Vagina (tissue), 2 donors: ENCODE measurements at regions not wholly inside any gene's neighbourhood (a gene's known extent, or its start where the extent isn't known, plus 50 kb on each side); places are given as distances from the start of the nearest gene placed in this dataset.
"Not testable (repeated sequence)": the region's sequence is repeated elsewhere in the genome, so short reads cannot be mapped to it uniquely, and the experiment has no call there.

Experiments
- DNase-seq, 2 donors: peaks; one replicate each; pipeline ENCODE4 v3.0.0-alpha.2; 2017; ENCODE audit errors: extremely low spot score in 2 of 2
- H3K27ac ChIP-seq: fragments of 200-600 bp; sonication (generic); one replicate; pipeline ENCODE4 v1.5.1; 2019
- H3K27me3 ChIP-seq: fragments of 200-600 bp; sonication (generic); one replicate; pipeline ENCODE4 v1.5.1; 2019
- H3K36me3 ChIP-seq, 2 donors: fragments of 200-600 bp; sonication (generic); one replicate each; pipeline ENCODE4 v1.5.1; 2017 to 2019
- H3K4me1 ChIP-seq: fragments of 200-600 bp; sonication (generic); one replicate; pipeline ENCODE4 v1.5.1; 2019
- H3K4me3 ChIP-seq, 2 donors: fragments of 200-600 bp; sonication (generic); 1 replicate in 1 of 2; 2 replicates in 1 of 2; pipeline ENCODE4 v1.5.1; 2016 to 2019
- H3K9me3 ChIP-seq: fragments of 200-600 bp; sonication (generic); one replicate; pipeline ENCODE4 v1.5.1; 2019
- CTCF ChIP-seq, 3 experiments: fragments of 450-650 bp in 2 of 3; fragments of 200-600 bp in 1 of 3; sonication (generic) in 1 of 3; IDR thresholded peaks; one replicate each; pipeline ENCODE4 v1.5.1; 2017 to 2019; ENCODE audit warnings: antibody characterized with exemption in 3 of 3, mild to moderate bottlenecking in 2 of 3, moderate library complexity in 2 of 3
- POLR2A ChIP-seq, 2 donors: fragments of 450-650 bp; IDR thresholded peaks; one replicate each; pipeline ENCODE4 v1.6.1; 2017; ENCODE audit warnings: antibody characterized with exemption in 2 of 2, mild to moderate bottlenecking in 2 of 2, moderate library complexity in 2 of 2
- POLR2AphosphoS5 ChIP-seq, 2 donors: sonication (generic); formaldehyde crosslinking; IDR thresholded peaks; one replicate each; pipeline ENCODE4 v1.9.0; 2017; ENCODE audit warnings: antibody characterized with exemption in 2 of 2, mild to moderate bottlenecking in 2 of 2, low read depth in 1 of 2; ENCODE audit not compliant: insufficient read depth in 1 of 2
- intact Hi-C: fragments of 100-400 bp; cut with DNase I; formaldehyde crosslinking; loops from one replicate; pipeline ENCODE4 v1.15.1; 2023

GRCh38 chr13:84590663-84591062, 708.4 kb upstream of the SLITRK1 start:
- TF ChIP-seq CTCF (IDR thresholded peaks at IDR 0.05) (no peak), POLR2AphosphoS5 (IDR thresholded peaks at IDR 0.05; ENCODE audit: insufficient read depth in 1 of 2, low read depth in 1 of 2) (no peak), POLR2A (IDR thresholded peaks at IDR 0.05) (no peak)
- Histone ChIP-seq H3K36me3 (no peaks in the 10 kb centered on the region), H3K27ac (no peak overlapping the region), H3K27me3 (no peaks in the 10 kb centered on the region), H3K4me1 (no peaks in the 10 kb centered on the region), H3K4me3 (no peak overlapping the region), H3K9me3 (no peaks in the 10 kb centered on the region)
- intact Hi-C loops = no loop called here
- DNase-seq = no peak

GRCh38 chr13:84588023-84588422, 705.7 kb upstream of the SLITRK1 start:
- no peaks in the 10 kb centered on the region for H3K27me3 ChIP-seq
- no peaks in the 10 kb centered on the region for H3K9me3 ChIP-seq
- no peak for TF ChIP-seq CTCF (IDR thresholded peaks at IDR 0.05)
- no peak for TF ChIP-seq POLR2AphosphoS5 (IDR thresholded peaks at IDR 0.05; ENCODE audit: insufficient read depth in 1 of 2, low read depth in 1 of 2)
- TF ChIP-seq POLR2A (IDR thresholded peaks at IDR 0.05) = no peak
- no peak for DNase-seq
- H3K4me3 ChIP-seq = no peak overlapping the region
- H3K36me3 ChIP-seq = no peaks in the 10 kb centered on the region
- intact Hi-C loops = no loop called here
- no peaks in the 10 kb centered on the region for H3K4me1 ChIP-seq
- no peak overlapping the region for H3K27ac ChIP-seq

- intact Hi-C loops, H3K4me1 ChIP-seq, H3K27ac ChIP-seq, H3K9me3 ChIP-seq, H3K4me3 ChIP-seq, H3K36me3 ChIP-seq, DNase-seq, H3K27me3 ChIP-seq: not testable (repeated sequence)
Observed at GRCh38 chr13:84579901-84580300, 697.6 kb upstream of the SLITRK1 start.

- Histone ChIP-seq H3K4me1 (no peaks in the 10 kb centered on the region), H3K9me3 (no peaks in the 10 kb centered on the region)
Observed at GRCh38 chr13:84574851-84575250, 692.6 kb upstream of the SLITRK1 start.

GRCh38 chr13:84571264-84571663, 689.0 kb upstream of the SLITRK1 start:
- Histone ChIP-seq H3K27ac (no peak overlapping the region), H3K4me3 (no peak overlapping the region), H3K4me1 (no peaks in the 10 kb centered on the region), H3K9me3 (no peaks in the 10 kb centered on the region), H3K36me3 (no peaks in the 10 kb centered on the region), H3K27me3 (no peaks in the 10 kb centered on the region)
- TF ChIP-seq POLR2AphosphoS5 (IDR thresholded peaks at IDR 0.05; ENCODE audit: insufficient read depth in 1 of 2, low read depth in 1 of 2) (no peak), CTCF (IDR thresholded peaks at IDR 0.05) (no peak), POLR2A (IDR thresholded peaks at IDR 0.05) (no peak)
- no peak for DNase-seq
- intact Hi-C loops = no loop called here

More at GRCh38 chr13:84574851-84575250, 692.6 kb upstream of the SLITRK1 start:
- no peak for TF ChIP-seq POLR2A (IDR thresholded peaks at IDR 0.05)
- no peak overlapping the region for H3K27ac ChIP-seq
- no peaks in the 10 kb centered on the region for H3K27me3 ChIP-seq
- H3K4me3 ChIP-seq = no peak overlapping the region
- H3K36me3 ChIP-seq = no peaks in the 10 kb centered on the region
- intact Hi-C loops = no loop called here
- DNase-seq = no peak

GRCh38 chr13:84570831-84571230, 688.6 kb upstream of the SLITRK1 start:
- Histone ChIP-seq H3K4me1 (no peaks in the 10 kb centered on the region), H3K27ac (no peak overlapping the region), H3K36me3 (no peaks in the 10 kb centered on the region), H3K4me3 (no peak overlapping the region), H3K9me3 (no peaks in the 10 kb centered on the region), H3K27me3 (no peaks in the 10 kb centered on the region)
- no peak for DNase-seq
- TF ChIP-seq POLR2A (IDR thresholded peaks at IDR 0.05) = no peak
- intact Hi-C loops = no loop called here

- intact Hi-C loops = no loop called here
- Histone ChIP-seq H3K4me3 (no peak overlapping the region), H3K27ac (no peak overlapping the region), H3K36me3 (no peaks in the 10 kb centered on the region), H3K4me1 (no peaks in the 10 kb centered on the region), H3K9me3 (no peaks in the 10 kb centered on the region), H3K27me3 (no peaks in the 10 kb centered on the region)
- no peak for DNase-seq
- TF ChIP-seq POLR2A (IDR thresholded peaks at IDR 0.05) (no peak), CTCF (IDR thresholded peaks at IDR 0.05) (no peak), POLR2AphosphoS5 (IDR thresholded peaks at IDR 0.05; ENCODE audit: insufficient read depth in 1 of 2, low read depth in 1 of 2) (no peak)
Observed at GRCh38 chr13:84569366-84569765, 687.1 kb upstream of the SLITRK1 start.
